ENCODE measurements at regions not wholly inside any gene's neighbourhood (a gene's known extent, or its start where the extent isn't known, plus 50 kb on each side); places are given as distances from the start of the nearest gene placed in this dataset.

- TF ChIP-seq, protein P1, sequence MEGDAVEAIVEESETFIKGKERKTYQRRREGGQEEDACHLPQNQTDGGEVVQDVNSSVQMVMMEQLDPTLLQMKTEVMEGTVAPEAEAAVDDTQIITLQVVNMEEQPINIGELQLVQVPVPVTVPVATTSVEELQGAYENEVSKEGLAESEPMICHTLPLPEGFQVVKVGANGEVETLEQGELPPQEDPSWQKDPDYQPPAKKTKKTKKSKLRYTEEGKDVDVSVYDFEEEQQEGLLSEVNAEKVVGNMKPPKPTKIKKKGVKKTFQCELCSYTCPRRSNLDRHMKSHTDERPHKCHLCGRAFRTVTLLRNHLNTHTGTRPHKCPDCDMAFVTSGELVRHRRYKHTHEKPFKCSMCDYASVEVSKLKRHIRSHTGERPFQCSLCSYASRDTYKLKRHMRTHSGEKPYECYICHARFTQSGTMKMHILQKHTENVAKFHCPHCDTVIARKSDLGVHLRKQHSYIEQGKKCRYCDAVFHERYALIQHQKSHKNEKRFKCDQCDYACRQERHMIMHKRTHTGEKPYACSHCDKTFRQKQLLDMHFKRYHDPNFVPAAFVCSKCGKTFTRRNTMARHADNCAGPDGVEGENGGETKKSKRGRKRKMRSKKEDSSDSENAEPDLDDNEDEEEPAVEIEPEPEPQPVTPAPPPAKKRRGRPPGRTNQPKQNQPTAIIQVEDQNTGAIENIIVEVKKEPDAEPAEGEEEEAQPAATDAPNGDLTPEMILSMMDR (IDR thresholded peaks at IDR 0.05; ENCODE audit: low read length) = no peak
- TF ChIP-seq EZH2 (IDR thresholded peaks at IDR 0.05; ENCODE audit: borderline replicate concordance, low read length) = no peak
These were observed 71.0 kb downstream of the COQ2 start for GRCh38 chr4:83213640-83214039.

Data from OCI-LY1 (cell line).